ENCODE measurements at regions not wholly inside any gene's neighbourhood (a gene's known extent, or its start where the extent isn't known, plus 50 kb on each side); places are given as distances from the start of the nearest gene placed in this dataset.

- TF ChIP-seq POLR2A (IDR thresholded peaks at IDR 0.05), result no peak
- no peak for TF ChIP-seq CTCF (IDR thresholded peaks at IDR 0.05)
These were observed 184.6 kb downstream of the TMEM132E start for GRCh38 chr17:34763728-34764665.

Data from thyroid gland (tissue), 4 donors.